Mesenchymal stem cell (in vitro differentiated cells and primary cell): ENCODE measurements at regions not wholly inside any gene's neighbourhood (a gene's known extent, or its start where the extent isn't known, plus 50 kb on each side); places are given as distances from the start of the nearest gene placed in this dataset.

ENCODE experiments used
- DNase-seq: peaks from one replicate; pipeline ENCODE4 v3.0.0-alpha.2; 2013
- H2AFZ ChIP-seq: one replicate; pipeline ENCODE4 v1.6.1; 2013; ENCODE audit warnings: low read depth, mild to moderate bottlenecking, control low read depth, inconsistent platforms, low read length, moderate library complexity
- H2AK5ac ChIP-seq: 2 replicates; pipeline ENCODE4 v1.6.1; 2013; ENCODE audit warnings: low read length, moderate library complexity, mild to moderate bottlenecking, inconsistent platforms; ENCODE audit not compliant: severe bottlenecking
- H2BK120ac ChIP-seq: one replicate; pipeline ENCODE4 v1.6.1; 2013; ENCODE audit warnings: low read depth, mild to moderate bottlenecking, inconsistent platforms, low read length, moderate library complexity
- H2BK12ac ChIP-seq, 2 experiments: one replicate each; pipeline ENCODE4 v1.6.1; 2013; ENCODE audit warnings: inconsistent platforms in 2 of 2, low read length in 2 of 2, mild to moderate bottlenecking in 2 of 2, moderate library complexity in 2 of 2, control low read depth in 1 of 2
- H2BK15ac ChIP-seq: one replicate; pipeline ENCODE4 v1.6.1; 2013; ENCODE audit warnings: mild to moderate bottlenecking, low read depth, inconsistent platforms; ENCODE audit not compliant: poor library complexity, severe bottlenecking
- H2BK5ac ChIP-seq: 2 replicates; pipeline ENCODE4 v1.6.1; 2013; ENCODE audit warnings: low read depth, mild to moderate bottlenecking, low read length, control low read depth, inconsistent platforms; ENCODE audit not compliant: poor library complexity, severe bottlenecking
- H3K14ac ChIP-seq, 2 experiments: one replicate each; pipeline ENCODE4 v1.6.1; 2013; ENCODE audit warnings: inconsistent platforms in 2 of 2, low read length in 2 of 2, control low read depth in 1 of 2, mild to moderate bottlenecking in 1 of 2, moderate library complexity in 1 of 2
- H3K18ac ChIP-seq, 2 experiments: one replicate each; pipeline ENCODE4 v1.6.1; 2013; ENCODE audit warnings: inconsistent platforms in 2 of 2, low read length in 2 of 2, control low read depth in 1 of 2, low read depth in 1 of 2, mild to moderate bottlenecking in 1 of 2
- H3K23ac ChIP-seq, 2 experiments: one replicate each; pipeline ENCODE4 v1.6.1; 2013; ENCODE audit warnings: inconsistent platforms in 2 of 2, low read length in 2 of 2, mild to moderate bottlenecking in 2 of 2, moderate library complexity in 2 of 2, control low read depth in 1 of 2
- H3K27ac ChIP-seq: 2 replicates; pipeline ENCODE4 v1.5.1; 2013; ENCODE audit warnings: mild to moderate bottlenecking, moderate library complexity, low read length, control low read depth, inconsistent platforms; ENCODE audit not compliant: poor library complexity, severe bottlenecking
- H3K27me3 ChIP-seq, 2 experiments: 2 replicates each; pipeline versions ENCODE4 v1.6.1 to v1.7.0; 2013; ENCODE audit warnings: low read length in 2 of 2, mild to moderate bottlenecking in 2 of 2, moderate library complexity in 2 of 2, control low read depth in 1 of 2, inconsistent platforms in 1 of 2; ENCODE audit not compliant: control insufficient read depth in 1 of 2, insufficient read depth in 1 of 2
- H3K36me3 ChIP-seq, 2 experiments: 2 replicates each; pipeline versions ENCODE4 v1.6.1 to v1.7.0; 2013; ENCODE audit warnings: low read length in 2 of 2, control low read depth in 1 of 2, inconsistent platforms in 1 of 2, low read depth in 1 of 2, mild to moderate bottlenecking in 1 of 2; ENCODE audit not compliant: insufficient read depth in 2 of 2, control insufficient read depth in 1 of 2
- H3K4ac ChIP-seq, 2 experiments: one replicate each; pipeline ENCODE4 v1.6.1; 2013; ENCODE audit warnings: inconsistent platforms in 2 of 2, low read length in 2 of 2, mild to moderate bottlenecking in 2 of 2, moderate library complexity in 2 of 2, control low read depth in 1 of 2, low read depth in 1 of 2
- H3K4me1 ChIP-seq: 2 replicates; pipeline ENCODE4 v1.6.1; 2013; ENCODE audit warnings: low read depth, low read length, control low read depth; ENCODE audit not compliant: control insufficient read depth, insufficient read depth
- H3K4me2 ChIP-seq: 2 replicates; pipeline ENCODE4 v1.6.1; 2013; ENCODE audit warnings: low read length, mild to moderate bottlenecking, inconsistent platforms; ENCODE audit not compliant: poor library complexity, severe bottlenecking
- H3K4me3 ChIP-seq, 2 experiments: 2 replicates each; pipeline versions ENCODE4 v1.5.1 to v1.7.0; 2013; ENCODE audit warnings: low read length in 2 of 2, mild to moderate bottlenecking in 2 of 2, control low read depth in 1 of 2, low read depth in 1 of 2; ENCODE audit not compliant: insufficient read depth in 1 of 2
- H3K79me1 ChIP-seq: replicated peaks from 2 replicates; pipeline ENCODE4 v1.6.1; 2013; ENCODE audit warnings: mild to moderate bottlenecking, control low read depth, low read length, inconsistent platforms; ENCODE audit not compliant: poor library complexity, severe bottlenecking
- H3K9ac ChIP-seq: 2 replicates; pipeline ENCODE4 v1.7.0; 2013; ENCODE audit warnings: mild to moderate bottlenecking, low read length, moderate library complexity
- H3K9me3 ChIP-seq: 2 replicates; pipeline ENCODE4 v1.7.0; 2013; ENCODE audit warnings: mild to moderate bottlenecking, low read length; ENCODE audit not compliant: control insufficient read depth
- H4K8ac ChIP-seq: one replicate; pipeline ENCODE4 v1.6.1; 2013; ENCODE audit warnings: inconsistent platforms, mild to moderate bottlenecking, low read length, moderate library complexity
- H4K91ac ChIP-seq: one replicate; pipeline ENCODE4 v1.6.1; 2013; ENCODE audit warnings: mild to moderate bottlenecking, low read length, inconsistent platforms
- WGBS: methylation state at CpG from one replicate; pipeline ENCODE4 v1.1.7; 2013; ENCODE audit warnings: mixed read lengths; 5-methylcytosine and 5-hydroxymethylcytosine counted together

DNA sequence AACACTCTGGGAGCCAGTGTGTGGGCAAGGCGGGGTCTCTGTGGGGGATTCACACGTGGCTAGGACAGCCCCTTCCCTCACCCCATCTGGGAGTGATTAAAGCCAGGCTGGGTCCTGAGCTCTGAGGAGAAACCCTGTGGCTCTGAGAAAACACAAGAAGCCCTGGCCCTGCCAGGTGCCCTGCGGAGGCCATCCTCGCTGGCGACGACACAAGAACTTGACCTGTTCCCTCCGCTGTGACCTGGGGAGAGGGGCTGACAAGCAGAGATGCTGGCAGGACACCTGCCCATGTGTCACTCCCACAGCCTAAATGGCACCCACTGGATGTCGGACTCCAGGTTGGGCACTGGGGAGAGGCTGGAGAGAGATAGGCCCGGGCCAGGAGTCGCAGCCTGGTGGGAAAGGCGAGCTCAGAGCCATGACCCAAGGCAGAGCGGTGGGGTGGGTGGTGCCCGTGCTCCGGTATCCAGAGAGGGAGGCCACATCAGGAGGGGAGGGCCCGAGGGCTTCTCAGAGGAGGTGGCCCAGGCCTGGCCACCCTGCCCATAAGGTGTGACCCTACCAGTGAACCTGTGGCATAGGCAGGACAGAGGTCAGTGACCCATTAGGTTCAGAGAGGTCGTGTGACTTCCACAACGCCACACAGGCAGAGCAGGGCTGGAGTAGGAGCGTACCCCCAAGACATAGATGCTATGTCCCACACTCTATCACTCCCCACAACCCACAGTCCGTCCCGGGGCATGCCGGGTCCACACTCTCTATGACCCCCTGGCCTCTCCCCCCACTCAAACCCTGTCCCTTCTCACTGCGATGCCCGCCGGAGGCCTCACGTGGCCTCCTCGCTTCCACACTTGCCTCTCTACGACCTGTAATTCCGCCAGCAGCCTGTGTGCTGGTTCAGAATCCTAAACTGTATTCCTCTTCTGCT, 59.4 kb upstream of the HPCAL1 start:
- Histone ChIP-seq H3K4me3 (no peak overlapping the region), H3K23ac (no peak overlapping the region), H2BK15ac (no peak overlapping the region), H2AFZ (no peak overlapping the region), H3K4me1 (no peaks in the 10 kb centered on the region), H3K9ac (no peak overlapping the region), H3K36me3 (peaks cover 0 to 2% of the 10 kb centered on the region in 2 experiments), H3K27me3 (peaks cover 21 to 65% of the 10 kb centered on the region in 2 experiments), H2AK5ac (no peak overlapping the region), H3K4ac (no peak overlapping the region), H3K18ac (no peak overlapping the region), H3K27ac (no peak overlapping the region), H4K91ac (no peak overlapping the region), H2BK12ac (no peak overlapping the region), H3K4me2 (no peak overlapping the region), H2BK120ac (no peak overlapping the region), H3K79me1 (no peaks in the 10 kb centered on the region), H4K8ac (no peak overlapping the region), H2BK5ac (no peak overlapping the region), H3K14ac (no peak overlapping the region), H3K9me3 (no peaks in the 10 kb centered on the region)
- 89% methylated on average over 28 of the region's 28 CpGs for WGBS
- no peak for DNase-seq

DNA sequence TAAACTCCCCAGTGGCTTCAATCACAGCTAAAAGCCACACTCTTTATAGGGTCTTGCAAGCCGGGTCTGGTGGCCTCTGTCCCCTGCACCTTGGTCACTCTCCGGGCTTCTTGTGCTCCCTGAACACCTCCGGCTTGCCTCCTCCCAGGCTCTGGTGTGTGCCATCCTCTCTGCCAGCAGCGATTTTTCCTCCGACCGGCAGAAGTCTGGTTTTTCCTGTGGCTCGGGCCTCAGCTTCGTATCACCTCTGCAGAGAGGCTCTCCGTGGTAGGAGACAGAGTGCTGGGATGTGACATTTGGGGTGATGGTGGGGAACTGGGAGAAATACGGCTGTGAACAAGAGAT, 58.8 kb upstream of the HPCAL1 start:
- Histone ChIP-seq H4K8ac (no peak overlapping the region), H4K91ac (no peak overlapping the region), H3K4me2 (no peak overlapping the region), H2BK12ac (no peak overlapping the region), H3K14ac (no peak overlapping the region), H2BK120ac (no peak overlapping the region), H3K18ac (no peak overlapping the region), H3K27me3 (peaks cover 21 to 60% of the 10 kb centered on the region in 2 experiments), H2AK5ac (no peak overlapping the region), H3K9ac (no peak overlapping the region), H2AFZ (no peak overlapping the region), H3K4me3 (no peak overlapping the region), H3K79me1 (no peaks in the 10 kb centered on the region), H2BK5ac (no peak overlapping the region), H3K27ac (no peak overlapping the region), H3K23ac (no peak overlapping the region), H3K4me1 (no peaks in the 10 kb centered on the region), H3K4ac (no peak overlapping the region), H2BK15ac (no peak overlapping the region), H3K9me3 (peaks cover 5% of the 10 kb centered on the region), H3K36me3 (peaks cover 0 to 2% of the 10 kb centered on the region in 2 experiments)
- no peak for DNase-seq
- WGBS: 94% methylated on average over 10 of the region's 10 CpGs

DNA sequence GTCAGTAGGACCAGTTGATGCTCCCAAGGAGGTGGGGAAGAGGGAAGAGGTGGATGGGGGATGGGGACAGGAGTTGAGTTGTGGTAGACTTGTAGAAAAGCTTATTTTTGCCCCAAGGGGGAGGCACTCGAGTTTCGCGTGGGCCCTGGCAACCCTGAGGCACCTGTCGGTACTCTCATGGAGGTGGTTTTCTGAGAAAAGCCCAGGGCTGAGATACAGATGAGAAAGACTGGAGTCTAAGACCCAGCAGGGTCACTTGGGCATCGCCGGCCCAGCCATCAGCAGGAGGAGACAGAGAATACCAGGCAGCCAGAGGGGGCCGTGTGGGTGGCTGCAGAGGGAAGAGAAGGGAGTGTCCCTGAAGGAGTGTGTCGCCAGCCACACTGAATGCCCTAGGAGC, 57.7 kb upstream of the HPCAL1 start:
- Histone ChIP-seq H2AFZ (no peak overlapping the region), H3K4me2 (no peak overlapping the region), H2BK15ac (no peak overlapping the region), H3K79me1 (no peaks in the 10 kb centered on the region), H2BK120ac (no peak overlapping the region), H3K4ac (no peak overlapping the region), H2BK12ac (no peak overlapping the region), H3K27ac (no peak overlapping the region), H4K91ac (no peak overlapping the region), H3K27me3 (peaks cover 21 to 50% of the 10 kb centered on the region in 2 experiments), H4K8ac (no peak overlapping the region), H3K36me3 (peaks cover 0 to 2% of the 10 kb centered on the region in 2 experiments), H3K4me1 (no peaks in the 10 kb centered on the region), H3K23ac (no peak overlapping the region), H3K9me3 (peaks cover 16% of the 10 kb centered on the region), H2BK5ac (no peak overlapping the region), H3K14ac (no peak overlapping the region), H3K18ac (no peak overlapping the region), H3K9ac (no peak overlapping the region), H2AK5ac (no peak overlapping the region), H3K4me3 (no peak overlapping the region)
- 84% methylated on average over 8 of the region's 8 CpGs for WGBS
- DNase-seq: no peak

DNA sequence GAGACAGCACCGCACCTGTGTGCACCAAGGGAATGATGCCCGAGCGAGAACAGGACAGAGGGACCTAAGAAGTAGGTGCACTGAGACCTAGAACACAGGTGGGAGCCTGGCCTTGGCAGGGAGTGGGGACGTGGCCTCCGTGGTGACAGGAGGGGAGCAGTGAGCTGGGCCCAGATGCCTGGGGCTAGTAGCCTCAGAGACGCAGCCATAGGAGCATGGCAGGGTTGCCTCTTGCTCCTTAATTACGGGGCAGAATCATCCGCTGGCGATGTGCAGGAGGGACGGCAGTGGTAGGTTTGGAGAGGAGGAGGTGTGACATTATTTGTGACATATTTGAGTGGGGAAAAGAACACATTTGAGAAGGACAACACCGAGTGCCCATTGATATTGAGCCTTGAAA, 57.0 kb upstream of the HPCAL1 start:
- H2BK120ac ChIP-seq: no peak overlapping the region
- no peak overlapping the region for H3K9ac ChIP-seq
- peaks cover 0 to 2% of the 10 kb centered on the region in 2 experiments for H3K36me3 ChIP-seq
- H3K4me3 ChIP-seq: no peak overlapping the region
- no peak for DNase-seq
- H3K14ac ChIP-seq: no peak overlapping the region
- no peak overlapping the region for H2BK12ac ChIP-seq
- no peak overlapping the region for H3K18ac ChIP-seq
- H4K8ac ChIP-seq: no peak overlapping the region
- no peak overlapping the region for H3K23ac ChIP-seq
- 90% methylated on average over 11 of the region's 11 CpGs for WGBS
- no peak overlapping the region for H3K27ac ChIP-seq
- no peaks in the 10 kb centered on the region for H3K4me1 ChIP-seq
- no peak overlapping the region for H3K4me2 ChIP-seq
- no peak overlapping the region for H3K4ac ChIP-seq
- no peak overlapping the region for H2AFZ ChIP-seq
- H3K9me3 ChIP-seq: peaks cover 22% of the 10 kb centered on the region
- H2BK5ac ChIP-seq: no peak overlapping the region
- peaks cover 21 to 44% of the 10 kb centered on the region in 2 experiments for H3K27me3 ChIP-seq
- H2BK15ac ChIP-seq: no peak overlapping the region
- H2AK5ac ChIP-seq: no peak overlapping the region
- no peak overlapping the region for H4K91ac ChIP-seq
- no peaks in the 10 kb centered on the region for H3K79me1 ChIP-seq
